ENCODE measurements at regions not wholly inside any gene's neighbourhood (a gene's known extent, or its start where the extent isn't known, plus 50 kb on each side); places are given as distances from the start of the nearest gene placed in this dataset.
"Not testable (repeated sequence)": the region's sequence is repeated elsewhere in the genome, so short reads cannot be mapped to it uniquely, and the experiment has no call there.

GRCh38 chr7:65656494-65657188 lies 216.2 kb upstream of the VKORC1L1 start:
- BruUV-seq (replicated peaks); H3K9ac ChIP-seq (ENCODE audit: low read depth, low read length); H4K5ac ChIP-seq (ENCODE audit: low read depth, low read length); H3K4me3 ChIP-seq (ENCODE audit: insufficient read depth, low read depth, low read length); DNase-seq; H2BK5ac ChIP-seq (ENCODE audit: low read depth, low read length, poor library complexity, severe bottlenecking); H2BK20ac ChIP-seq (ENCODE audit: low read depth, low read length); H3K23ac ChIP-seq (ENCODE audit: low read depth, low read length); ATAC-seq (ENCODE audit: low read depth); H3K27me3 ChIP-seq (ENCODE audit: control insufficient read depth, insufficient read depth, low read length); intact Hi-C loops (cut with micrococcal nuclease); H3K79me1 ChIP-seq (ENCODE audit: low read depth in 1 of 2, low read length in 2 of 2); H4K20me1 ChIP-seq (ENCODE audit: insufficient read depth, low read length); H2BK15ac ChIP-seq (ENCODE audit: low read depth, low read length); H3K18ac ChIP-seq (ENCODE audit: low read depth, low read length); H3K56ac ChIP-seq (ENCODE audit: extremely low read depth, insufficient read depth, low read length); H3K9me3 ChIP-seq (ENCODE audit: control insufficient read depth, insufficient read depth, low read length); dilution Hi-C loops (cut with HindIII; ENCODE audit: low sequenced_read_pairs, unreplicated experiment); H3K9me1 ChIP-seq (ENCODE audit: insufficient read depth, low read length); H2BK120ac ChIP-seq (ENCODE audit: low read depth, low read length); H3K14ac ChIP-seq (replicated peaks; ENCODE audit: low read depth, low read length); H2AK9ac ChIP-seq (replicated peaks; ENCODE audit: low read depth, low read length, poor library complexity); POLR2A ChIA-PET (ENCODE audit: unreplicated experiment); H3K27ac ChIP-seq (ENCODE audit: insufficient read depth, low read length); H3K4ac ChIP-seq (ENCODE audit: low read depth, low read length); CTCF ChIA-PET; H3K36me3 ChIP-seq (ENCODE audit: control insufficient read depth, insufficient read depth, low read length); H4K91ac ChIP-seq (ENCODE audit: insufficient read depth, low read depth, low read length); H3K4me2 ChIP-seq (ENCODE audit: low read depth, low read length); in situ Hi-C loops (cut with MboI; ENCODE audit: low sequenced_read_pairs); H2AK5ac ChIP-seq (ENCODE audit: low read depth, low read length); H2AFZ ChIP-seq (replicated peaks; ENCODE audit: low read length, poor library complexity); H4K8ac ChIP-seq (ENCODE audit: low read depth in 2 of 2, low read length in 2 of 2); H3K4me1 ChIP-seq (ENCODE audit: control insufficient read depth, insufficient read depth, low read length): not testable (repeated sequence)
- WGBS, 2 experiments (ENCODE audit: extremely low coverage in 2 of 2, insufficient read length in 1 of 2), result no CpG with 5 or more reads among the region's 5 CpGs

GRCh38 chr7:65683362-65683761 lies 189.5 kb upstream of the VKORC1L1 start:
- H3K4ac ChIP-seq (ENCODE audit: low read depth, low read length); H3K4me3 ChIP-seq (ENCODE audit: insufficient read depth, low read depth, low read length); POLR2A ChIA-PET (ENCODE audit: unreplicated experiment); H2BK5ac ChIP-seq (ENCODE audit: low read depth, low read length, poor library complexity, severe bottlenecking); H3K27ac ChIP-seq (ENCODE audit: insufficient read depth, low read length); dilution Hi-C loops (cut with HindIII; ENCODE audit: low sequenced_read_pairs, unreplicated experiment); H3K4me2 ChIP-seq (ENCODE audit: low read depth, low read length); H3K23ac ChIP-seq (ENCODE audit: low read depth, low read length); H4K91ac ChIP-seq (ENCODE audit: insufficient read depth, low read depth, low read length); H3K56ac ChIP-seq (ENCODE audit: extremely low read depth, insufficient read depth, low read length); H2AK9ac ChIP-seq (replicated peaks; ENCODE audit: low read depth, low read length, poor library complexity); in situ Hi-C loops (cut with MboI; ENCODE audit: low sequenced_read_pairs); DNase-seq; H3K4me1 ChIP-seq (ENCODE audit: control insufficient read depth, insufficient read depth, low read length); H3K27me3 ChIP-seq (ENCODE audit: control insufficient read depth, insufficient read depth, low read length); H3K18ac ChIP-seq (ENCODE audit: low read depth, low read length); H4K8ac ChIP-seq (ENCODE audit: low read depth in 2 of 2, low read length in 2 of 2); H2AK5ac ChIP-seq (ENCODE audit: low read depth, low read length); H3K9me1 ChIP-seq (ENCODE audit: insufficient read depth, low read length); H3K9ac ChIP-seq (ENCODE audit: low read depth, low read length); H4K5ac ChIP-seq (ENCODE audit: low read depth, low read length); intact Hi-C loops (cut with micrococcal nuclease); H3K9me3 ChIP-seq (ENCODE audit: control insufficient read depth, insufficient read depth, low read length); H3K79me1 ChIP-seq (ENCODE audit: low read depth in 1 of 2, low read length in 2 of 2); H4K20me1 ChIP-seq (ENCODE audit: insufficient read depth, low read length); H2BK120ac ChIP-seq (ENCODE audit: low read depth, low read length); H3K14ac ChIP-seq (replicated peaks; ENCODE audit: low read depth, low read length); H3K36me3 ChIP-seq (ENCODE audit: control insufficient read depth, insufficient read depth, low read length); H2BK15ac ChIP-seq (ENCODE audit: low read depth, low read length); BruUV-seq (replicated peaks); H2BK20ac ChIP-seq (ENCODE audit: low read depth, low read length); CTCF ChIA-PET; H2AFZ ChIP-seq (replicated peaks; ENCODE audit: low read length, poor library complexity): not testable (repeated sequence)
- WGBS, 2 experiments (ENCODE audit: extremely low coverage in 2 of 2, insufficient read length in 1 of 2), result no CpG with 5 or more reads among the region's 6 CpGs
- peak; percentile 24; the same call in 1 of the 2 replicates for ATAC-seq (ENCODE audit: low read depth)

Measured in IMR-90 (cell line).